ENCODE measurements at regions not wholly inside any gene's neighbourhood (a gene's known extent, or its start where the extent isn't known, plus 50 kb on each side); places are given as distances from the start of the nearest gene placed in this dataset.

- DNase-seq, result no peak
Observed at GRCh38 chr10:128885573-128886555, 581.2 kb upstream of the MGMT start.

- DNase-seq, result no peak
Observed at GRCh38 chr10:128887856-128888255, 579.2 kb upstream of the MGMT start.

- DNase-seq, result no peak
Observed at GRCh38 chr10:128892005-128892404, 575.0 kb upstream of the MGMT start.

GRCh38 chr10:128894641-128895040 is 572.4 kb upstream of the MGMT start:
- DNase-seq, result no peak

GRCh38 chr10:128895473-128895872 is 571.6 kb upstream of the MGMT start:
- DNase-seq, result no peak

GRCh38 chr10:128896116-128896795 is 570.8 kb upstream of the MGMT start:
- DNase-seq, result no peak

- no peak for DNase-seq
Observed at GRCh38 chr10:128896963-128897362, 570.1 kb upstream of the MGMT start.

- no peak for DNase-seq
Observed at GRCh38 chr10:128897401-128898129, 569.5 kb upstream of the MGMT start.

GRCh38 chr10:128898133-128898915 is 568.7 kb upstream of the MGMT start:
- no peak for DNase-seq

GRCh38 chr10:128898916-128899195 is 568.2 kb upstream of the MGMT start:
- DNase-seq, result no peak

- no peak for DNase-seq
Observed at GRCh38 chr10:128900456-128900855, 566.6 kb upstream of the MGMT start.

- no peak for DNase-seq
Observed at GRCh38 chr10:128901236-128901635, 565.8 kb upstream of the MGMT start.

- no peak for DNase-seq
Observed at GRCh38 chr10:128902031-128902710, 564.9 kb upstream of the MGMT start.

GRCh38 chr10:128907155-128907941 is 559.7 kb upstream of the MGMT start:
- DNase-seq, result no peak

- DNase-seq, result no peak
Observed at GRCh38 chr10:128908099-128908498, 558.9 kb upstream of the MGMT start.

- no peak for DNase-seq
Observed at GRCh38 chr10:128908499-128908898, 558.5 kb upstream of the MGMT start.

GRCh38 chr10:128912568-128913311 is 554.3 kb upstream of the MGMT start:
- DNase-seq, result no peak

GRCh38 chr10:128914681-128915080 is 552.4 kb upstream of the MGMT start:
- no peak for DNase-seq

GRCh38 chr10:128915630-128916029 is 551.4 kb upstream of the MGMT start:
- DNase-seq, result no peak

- DNase-seq, result no peak
Observed at GRCh38 chr10:128916383-128916782, 550.7 kb upstream of the MGMT start.
